Left ventricle myocardium inferior (tissue), 1 donor: ENCODE measurements at regions not wholly inside any gene's neighbourhood (a gene's known extent, or its start where the extent isn't known, plus 50 kb on each side); places are given as distances from the start of the nearest gene placed in this dataset. TPM values are rescaled to one million over a fixed set of nuclear protein-coding genes. Genes with fewer than 3 reads are reported as not detected.

Source experiments
- DNase-seq: peaks from one replicate; pipeline ENCODE4 v3.0.0-alpha.2; 2020
- H3K27ac ChIP-seq: fragments of 200-600 bp; replicated peaks from 2 replicates; pipeline ENCODE4 v1.8.0; 2021
- H3K27me3 ChIP-seq: fragments of 200-600 bp; 2 replicates; pipeline ENCODE4 v1.8.0; 2021; ENCODE audit warnings: low read depth
- H3K36me3 ChIP-seq: fragments of 200-600 bp; 2 replicates; pipeline ENCODE4 v1.8.0; 2021
- H3K4me1 ChIP-seq: fragments of 200-600 bp; 2 replicates; pipeline ENCODE4 v1.8.0; 2021
- H3K4me3 ChIP-seq: fragments of 200-600 bp; 2 replicates; pipeline ENCODE4 v1.8.0; 2021; ENCODE audit warnings: mild to moderate bottlenecking, moderate library complexity
- H3K9me3 ChIP-seq: fragments of 200-600 bp; replicated peaks from 2 replicates; pipeline ENCODE4 v1.8.0; 2021
- CTCF ChIP-seq: fragments of 200-600 bp; IDR thresholded peaks from 2 replicates; pipeline ENCODE4 v1.8.0; 2021; ENCODE audit warnings: antibody characterized with exemption, mild to moderate bottlenecking, borderline replicate concordance
- intact Hi-C: fragments of 100-400 bp; cut with micrococcal nuclease; formaldehyde crosslinking; loops from one replicate; pipeline ENCODE4 v1.11.0; 2022
- microRNA-seq: library from miRNA; unstranded; fragments of <30 nt; microRNA quantifications from one replicate; pipeline ENCODE4 v1.2.0, GENCODE V29; 2020
- donor health status: DM: no; HTN: yes; CAD: no; lungs with severe emphysema.

GRCh38 chr14:47744155-47744554 lies 68.8 kb upstream of the MDGA2 start:
- DNase-seq, result no peak
- TF ChIP-seq CTCF, result no peak
- intact Hi-C loops, result no loop called here
- no peaks in the 10 kb centered on the region for H3K4me1 ChIP-seq
- no peaks in the 10 kb centered on the region for H3K36me3 ChIP-seq
- no peak overlapping the region for H3K27ac ChIP-seq
- no peaks in the 10 kb centered on the region for H3K9me3 ChIP-seq
- H3K4me3 ChIP-seq, result no peak overlapping the region
- no peaks in the 10 kb centered on the region for H3K27me3 ChIP-seq

DNA sequence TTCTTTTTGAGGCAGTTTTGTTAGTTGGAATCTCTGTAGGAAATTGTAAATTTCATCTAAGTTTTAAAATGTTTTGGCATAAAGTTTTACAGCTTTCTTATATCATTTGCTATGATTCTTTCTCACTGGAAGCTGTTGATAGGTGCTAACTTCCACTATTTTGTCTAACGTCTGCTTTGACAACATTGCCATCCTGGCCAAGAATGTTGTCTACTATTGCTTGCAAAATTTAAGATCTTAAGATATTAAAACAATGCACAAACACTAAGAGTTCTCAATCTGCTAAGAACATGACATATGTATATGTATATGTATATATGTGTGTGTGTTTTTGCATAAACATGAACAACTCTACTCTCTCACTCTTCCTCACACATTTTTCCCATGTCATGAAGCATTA lies 64.1 kb upstream of the MDGA2 start:
- Histone ChIP-seq H3K4me1 (no peaks in the 10 kb centered on the region), H3K9me3 (no peaks in the 10 kb centered on the region), H3K36me3 (no peaks in the 10 kb centered on the region), H3K27ac (no peak overlapping the region), H3K4me3 (no peak overlapping the region), H3K27me3 (no peaks in the 10 kb centered on the region)
- no peak for DNase-seq
- intact Hi-C loops, result no loop called here
- no peak for TF ChIP-seq CTCF

- Histone ChIP-seq H3K9me3 (no peaks in the 10 kb centered on the region), H3K36me3 (no peaks in the 10 kb centered on the region), H3K4me3 (no peak overlapping the region), H3K27me3 (no peaks in the 10 kb centered on the region), H3K4me1 (no peaks in the 10 kb centered on the region), H3K27ac (no peak overlapping the region)
- DNase-seq, result no peak
- intact Hi-C loops, result no loop called here
- TF ChIP-seq CTCF, result no peak
These were observed 54.9 kb upstream of the MDGA2 start for GRCh38 chr14:47730296-47730695.

Small RNA genes lying in the stretch of these regions (microRNA-seq; reads per million reads assigned to microRNA genes)
- not detected for gene MIR548Y
